K562 (cell line): ENCODE measurements at regions not wholly inside any gene's neighbourhood (a gene's known extent, or its start where the extent isn't known, plus 50 kb on each side); places are given as distances from the start of the nearest gene placed in this dataset.

ENCODE experiments used
- BRF1 ChIP-seq: IDR thresholded peaks from 3 replicates; pipeline ENCODE4 v1.6.1; 2011; ENCODE audit warnings: borderline replicate concordance, mild to moderate bottlenecking; ENCODE audit not compliant: insufficient read length; ENCODE audit errors: extremely low read depth
- CHD2 ChIP-seq: IDR thresholded peaks from 2 replicates; pipeline ENCODE4 v1.6.1; 2011; ENCODE audit warnings: low read depth, low read length
- EZH2 ChIP-seq: IDR thresholded peaks from 2 replicates; pipeline ENCODE4 v1.6.1; 2012; ENCODE audit warnings: low read depth, mild to moderate bottlenecking, inconsistent platforms, low read length, borderline replicate concordance
- JUNB ChIP-seq: fragments of 450-650 bp; formaldehyde crosslinking; conservative IDR thresholded peaks from 2 replicates; pipeline ENCODE4 v1.4.0; 2020; ENCODE audit warnings: mild to moderate bottlenecking
- KLF10 ChIP-seq: fragments of 250-450 bp; sonication (Bioruptor Pico); IDR thresholded peaks from 2 replicates; pipeline ENCODE4 v1.6.1; 2021; ENCODE audit warnings: matching md5 sums
- NCOA1 ChIP-seq: fragments of 450-650 bp; IDR thresholded peaks from 2 replicates; pipeline ENCODE4 v1.6.1; 2016; ENCODE audit warnings: low read depth
- POLR3A ChIP-seq: IDR thresholded peaks from 2 replicates; pipeline ENCODE4 v1.6.1; 2011; ENCODE audit warnings: borderline replicate concordance, mild to moderate bottlenecking, moderate library complexity; ENCODE audit not compliant: insufficient read length, insufficient read depth; ENCODE audit errors: extremely low read depth
- TCF7L2 ChIP-seq: fragments of 150-350 bp; IDR thresholded peaks from 2 replicates; pipeline ENCODE4 v1.6.1; 2016; ENCODE audit warnings: low read depth, mild to moderate bottlenecking, low read length, moderate library complexity
- ZNF586 ChIP-seq: fragments of 450-650 bp; formaldehyde crosslinking; conservative IDR thresholded peaks from 2 replicates; pipeline ENCODE4 v1.4.0; 2020; ENCODE audit warnings: mild to moderate bottlenecking, moderate library complexity
- TF ChIP-seq, protein P1 (sequence below), 2 experiments: fragments of 450-650 bp in 1 of 2; sonication (generic) in 1 of 2; formaldehyde crosslinking in 1 of 2; IDR thresholded peaks; 2 replicates each; pipeline versions ENCODE4 v1.7.1 to v1.9.0; 2016 to 2022; ENCODE audit warnings: inconsistent platforms in 1 of 2, mild to moderate bottlenecking in 1 of 2, missing genetic modification reagents in 1 of 2
- TF ChIP-seq, protein P2 (sequence below): fragments of 450-650 bp; formaldehyde crosslinking; IDR thresholded peaks from 2 replicates; pipeline ENCODE4 v1.4.0; 2020; ENCODE audit warnings: mild to moderate bottlenecking, moderate library complexity
- TF ChIP-seq, protein P3 (sequence below): fragments of 450-650 bp; IDR thresholded peaks from 2 replicates; pipeline ENCODE4 v1.7.0; 2016; ENCODE audit warnings: borderline replicate concordance
- TF ChIP-seq, protein P4 (sequence below): fragments of 250-450 bp; sonication (Bioruptor Pico); IDR thresholded peaks from 2 replicates; pipeline ENCODE4 v1.4.0; 2020; ENCODE audit warnings: mild to moderate bottlenecking

DNA sequence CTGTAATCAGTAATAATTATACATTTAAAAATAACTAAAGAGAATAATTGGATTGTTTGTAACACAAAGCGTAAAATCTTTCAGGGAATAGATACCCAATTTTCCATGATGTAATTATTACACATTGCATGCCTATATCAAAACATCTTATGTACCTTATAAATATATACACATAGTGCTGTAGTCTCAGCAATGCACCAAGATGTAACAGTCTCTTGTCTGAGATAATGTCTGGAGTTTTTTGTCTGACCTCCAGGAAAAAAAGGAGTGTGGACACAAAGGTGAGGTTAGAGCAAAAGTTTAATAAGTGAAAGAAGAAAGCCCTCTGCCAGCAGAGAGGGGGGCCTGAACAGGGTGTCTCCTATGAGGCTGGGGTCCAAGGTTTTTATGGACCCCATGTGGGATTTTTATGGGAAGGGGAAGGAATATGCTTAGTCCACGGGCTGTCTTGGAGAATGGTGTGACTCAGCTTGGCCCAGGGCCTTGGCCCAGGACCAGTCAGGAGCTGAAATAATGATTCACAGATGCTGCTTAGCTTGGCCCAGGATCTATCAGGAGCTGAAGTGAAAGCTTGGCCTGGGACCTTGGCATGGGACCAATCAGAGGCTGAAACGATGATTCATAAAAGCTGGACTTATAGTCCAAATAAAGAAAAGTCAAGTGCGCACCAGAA, 545.0 kb downstream of the ZPLD1 start (continued):
- TF ChIP-seq, protein P1, sequence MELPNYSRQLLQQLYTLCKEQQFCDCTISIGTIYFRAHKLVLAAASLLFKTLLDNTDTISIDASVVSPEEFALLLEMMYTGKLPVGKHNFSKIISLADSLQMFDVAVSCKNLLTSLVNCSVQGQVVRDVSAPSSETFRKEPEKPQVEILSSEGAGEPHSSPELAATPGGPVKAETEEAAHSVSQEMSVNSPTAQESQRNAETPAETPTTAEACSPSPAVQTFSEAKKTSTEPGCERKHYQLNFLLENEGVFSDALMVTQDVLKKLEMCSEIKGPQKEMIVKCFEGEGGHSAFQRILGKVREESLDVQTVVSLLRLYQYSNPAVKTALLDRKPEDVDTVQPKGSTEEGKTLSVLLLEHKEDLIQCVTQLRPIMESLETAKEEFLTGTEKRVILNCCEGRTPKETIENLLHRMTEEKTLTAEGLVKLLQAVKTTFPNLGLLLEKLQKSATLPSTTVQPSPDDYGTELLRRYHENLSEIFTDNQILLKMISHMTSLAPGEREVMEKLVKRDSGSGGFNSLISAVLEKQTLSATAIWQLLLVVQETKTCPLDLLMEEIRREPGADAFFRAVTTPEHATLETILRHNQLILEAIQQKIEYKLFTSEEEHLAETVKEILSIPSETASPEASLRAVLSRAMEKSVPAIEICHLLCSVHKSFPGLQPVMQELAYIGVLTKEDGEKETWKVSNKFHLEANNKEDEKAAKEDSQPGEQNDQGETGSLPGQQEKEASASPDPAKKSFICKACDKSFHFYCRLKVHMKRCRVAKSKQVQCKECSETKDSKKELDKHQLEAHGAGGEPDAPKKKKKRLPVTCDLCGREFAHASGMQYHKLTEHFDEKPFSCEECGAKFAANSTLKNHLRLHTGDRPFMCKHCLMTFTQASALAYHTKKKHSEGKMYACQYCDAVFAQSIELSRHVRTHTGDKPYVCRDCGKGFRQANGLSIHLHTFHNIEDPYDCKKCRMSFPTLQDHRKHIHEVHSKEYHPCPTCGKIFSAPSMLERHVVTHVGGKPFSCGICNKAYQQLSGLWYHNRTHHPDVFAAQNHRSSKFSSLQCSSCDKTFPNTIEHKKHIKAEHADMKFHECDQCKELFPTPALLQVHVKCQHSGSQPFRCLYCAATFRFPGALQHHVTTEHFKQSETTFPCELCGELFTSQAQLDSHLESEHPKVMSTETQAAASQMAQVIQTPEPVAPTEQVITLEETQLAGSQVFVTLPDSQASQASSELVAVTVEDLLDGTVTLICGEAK (IDR thresholded peaks at IDR 0.05), result no peak
- TF ChIP-seq, protein P1 (CRISPR knock-in tag; IDR thresholded peaks at IDR 0.05), result no peak
- TF ChIP-seq, protein P2, sequence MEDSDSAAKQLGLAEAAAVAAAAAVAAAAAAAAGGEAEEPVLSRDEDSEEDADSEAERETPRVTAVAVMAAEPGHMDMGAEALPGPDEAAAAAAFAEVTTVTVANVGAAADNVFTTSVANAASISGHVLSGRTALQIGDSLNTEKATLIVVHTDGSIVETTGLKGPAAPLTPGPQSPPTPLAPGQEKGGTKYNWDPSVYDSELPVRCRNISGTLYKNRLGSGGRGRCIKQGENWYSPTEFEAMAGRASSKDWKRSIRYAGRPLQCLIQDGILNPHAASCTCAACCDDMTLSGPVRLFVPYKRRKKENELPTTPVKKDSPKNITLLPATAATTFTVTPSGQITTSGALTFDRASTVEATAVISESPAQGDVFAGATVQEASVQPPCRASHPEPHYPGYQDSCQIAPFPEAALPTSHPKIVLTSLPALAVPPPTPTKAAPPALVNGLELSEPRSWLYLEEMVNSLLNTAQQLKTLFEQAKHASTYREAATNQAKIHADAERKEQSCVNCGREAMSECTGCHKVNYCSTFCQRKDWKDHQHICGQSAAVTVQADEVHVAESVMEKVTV (CRISPR knock-in tag), result no peak
- TF ChIP-seq KLF10 (no peak), EZH2 (no peak), NCOA1 (no peak), ZNF586 (no peak), POLR3A (no peak), BRF1 (no peak), JUNB (CRISPR knock-in tag) (no peak), CHD2 (no peak), TCF7L2 (no peak)
- TF ChIP-seq, protein P3, sequence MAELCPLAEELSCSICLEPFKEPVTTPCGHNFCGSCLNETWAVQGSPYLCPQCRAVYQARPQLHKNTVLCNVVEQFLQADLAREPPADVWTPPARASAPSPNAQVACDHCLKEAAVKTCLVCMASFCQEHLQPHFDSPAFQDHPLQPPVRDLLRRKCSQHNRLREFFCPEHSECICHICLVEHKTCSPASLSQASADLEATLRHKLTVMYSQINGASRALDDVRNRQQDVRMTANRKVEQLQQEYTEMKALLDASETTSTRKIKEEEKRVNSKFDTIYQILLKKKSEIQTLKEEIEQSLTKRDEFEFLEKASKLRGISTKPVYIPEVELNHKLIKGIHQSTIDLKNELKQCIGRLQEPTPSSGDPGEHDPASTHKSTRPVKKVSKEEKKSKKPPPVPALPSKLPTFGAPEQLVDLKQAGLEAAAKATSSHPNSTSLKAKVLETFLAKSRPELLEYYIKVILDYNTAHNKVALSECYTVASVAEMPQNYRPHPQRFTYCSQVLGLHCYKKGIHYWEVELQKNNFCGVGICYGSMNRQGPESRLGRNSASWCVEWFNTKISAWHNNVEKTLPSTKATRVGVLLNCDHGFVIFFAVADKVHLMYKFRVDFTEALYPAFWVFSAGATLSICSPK, result no peak
- TF ChIP-seq, protein P4, sequence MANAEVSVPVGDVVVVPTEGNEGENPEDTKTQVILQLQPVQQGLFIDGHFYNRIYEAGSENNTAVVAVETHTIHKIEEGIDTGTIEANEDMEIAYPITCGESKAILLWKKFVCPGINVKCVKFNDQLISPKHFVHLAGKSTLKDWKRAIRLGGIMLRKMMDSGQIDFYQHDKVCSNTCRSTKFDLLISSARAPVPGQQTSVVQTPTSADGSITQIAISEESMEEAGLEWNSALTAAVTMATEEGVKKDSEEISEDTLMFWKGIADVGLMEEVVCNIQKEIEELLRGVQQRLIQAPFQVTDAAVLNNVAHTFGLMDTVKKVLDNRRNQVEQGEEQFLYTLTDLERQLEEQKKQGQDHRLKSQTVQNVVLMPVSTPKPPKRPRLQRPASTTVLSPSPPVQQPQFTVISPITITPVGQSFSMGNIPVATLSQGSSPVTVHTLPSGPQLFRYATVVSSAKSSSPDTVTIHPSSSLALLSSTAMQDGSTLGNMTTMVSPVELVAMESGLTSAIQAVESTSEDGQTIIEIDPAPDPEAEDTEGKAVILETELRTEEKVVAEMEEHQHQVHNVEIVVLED (CRISPR knock-in tag), result no peak
- TF ChIP-seq, all 486 proteins: peak for 0
